PC-9 (cell line): ENCODE measurements at regions not wholly inside any gene's neighbourhood (a gene's known extent, or its start where the extent isn't known, plus 50 kb on each side); places are given as distances from the start of the nearest gene placed in this dataset.

Experiments
- CTCF ChIP-seq: fragments of 200-600 bp; sonication (generic); conservative IDR thresholded peaks from 2 replicates; pipeline ENCODE4 v1.6.1; 2017; ENCODE audit warnings: mixed run types, antibody characterized with exemption, mild to moderate bottlenecking, moderate library complexity
- EZH2 ChIP-seq: fragments of 200-600 bp; sonication (generic); IDR thresholded peaks from 2 replicates; pipeline ENCODE4 v1.8.0; 2017; ENCODE audit warnings: antibody characterized with exemption, low read depth

- TF ChIP-seq CTCF = no peak
- TF ChIP-seq EZH2 = no peak
Observed at GRCh38 chr11:88410056-88410455, 72.5 kb upstream of the CTSC start.
